GM12878 (cell line): ENCODE measurements at regions not wholly inside any gene's neighbourhood (a gene's known extent, or its start where the extent isn't known, plus 50 kb on each side); places are given as distances from the start of the nearest gene placed in this dataset.

Source experiments
- ATAC-seq: fragments of 200-7000 bp; cut with Tn5 transposase; 3 replicates; pipeline ENCODE4 v1.9.1; 2020; ENCODE audit warnings: mild to moderate bottlenecking, moderate library complexity
- BruUV-seq: library from RNA; stranded (reverse); fragments of 400-500 nt; replicated peaks from 2 replicates; lab custom pipeline; 2021; lab: Mats Ljungman, UMichigan
- CTCF ChIA-PET: fragments of 300-600 bp; sonication (Branson Sonifier 250); formaldehyde crosslinking; extraction: SDS; loops from one replicate; lab custom pipeline; 2021; ENCODE audit warnings: inconsistent platforms; lab: Yijun Ruan, JAX
- POLR2A ChIA-PET: fragments of 350-600 bp; formaldehyde crosslinking; extraction: SDS; loops from one replicate; lab custom pipeline; 2021; ENCODE audit warnings: inconsistent platforms; lab: Charles Lee
- RAD21 ChIA-PET: fragments of 300-600 bp; sonication (Branson Sonifier 250); formaldehyde crosslinking; loops from one replicate; lab custom pipeline; 2023; ENCODE audit warnings: antibody characterized with exemption; ENCODE audit not compliant: unreplicated experiment; lab: Charles Lee
- SMC1A ChIA-PET: fragments of 300-600 bp; sonication (Branson Sonifier 250); formaldehyde crosslinking; loops from one replicate; lab custom pipeline; 2023; ENCODE audit not compliant: unreplicated experiment, uncharacterized antibody; lab: Charles Lee
- DNase-seq: peaks from one replicate; pipeline ENCODE4 v3.0.0-alpha.2; 2011; ENCODE audit warnings: low read depth, low spot score
- FAIRE-seq: peaks from 3 replicates; lab custom pipeline; 2011; peaks lifted over from hg19 to GRCh38; lab: Jason Lieb, UNC
- H2AFZ ChIP-seq: 2 replicates; pipeline ENCODE4 v1.6.0; 2011; ENCODE audit warnings: low read depth, low read length, control low read depth; ENCODE audit not compliant: control insufficient read depth
- H3K27ac ChIP-seq: 2 replicates; pipeline ENCODE4 v1.5.1; 2011; ENCODE audit warnings: control low read depth; ENCODE audit not compliant: control insufficient read depth, insufficient read depth
- H3K27me3 ChIP-seq, 2 experiments: replicated peaks in 1 of 2; 2 replicates each; pipeline versions ENCODE4 v1.6.0 to v1.6.1; 2011; ENCODE audit warnings: low read length in 1 of 2; ENCODE audit not compliant: control insufficient read depth in 2 of 2, insufficient read depth in 2 of 2
- H3K36me3 ChIP-seq, 2 experiments: 2 replicates each; pipeline ENCODE4 v1.5.1; 2011; ENCODE audit warnings: low read length in 1 of 2; ENCODE audit not compliant: control insufficient read depth in 2 of 2, insufficient read depth in 2 of 2
- H3K4me1 ChIP-seq: 2 replicates; pipeline ENCODE4 v1.6.1; 2011; ENCODE audit warnings: mild to moderate bottlenecking, low read length, moderate library complexity, mixed read lengths; ENCODE audit not compliant: control insufficient read depth, insufficient read depth
- H3K4me2 ChIP-seq: 2 replicates; pipeline ENCODE4 v1.6.0; 2011; ENCODE audit warnings: control low read depth; ENCODE audit not compliant: control insufficient read depth, insufficient read depth
- H3K4me3 ChIP-seq: fragments of 200-600 bp; sonication (generic); 2 replicates; pipeline ENCODE4 v1.5.1; 2016
- H3K79me2 ChIP-seq: 2 replicates; pipeline ENCODE4 v1.6.0; 2011; ENCODE audit warnings: low read length; ENCODE audit not compliant: control insufficient read depth, insufficient read depth
- H3K9ac ChIP-seq: 2 replicates; pipeline ENCODE4 v1.8.0; 2011; ENCODE audit warnings: low read length, control low read depth, mixed read lengths; ENCODE audit not compliant: control insufficient read depth, insufficient read depth
- H3K9me3 ChIP-seq: replicated peaks from 3 replicates; pipeline ENCODE4 v1.5.1; 2011; ENCODE audit warnings: mild to moderate bottlenecking, low read length; ENCODE audit not compliant: control insufficient read depth, insufficient read depth
- H4K20me1 ChIP-seq: 2 replicates; pipeline ENCODE4 v1.6.0; 2011; ENCODE audit not compliant: control insufficient read depth, insufficient read depth
- BRCA1 ChIP-seq: IDR thresholded peaks from 2 replicates; pipeline ENCODE4 v1.6.1; 2011; ENCODE audit warnings: low read depth, low read length, improper control_type of control experiment
- CBFB ChIP-seq: IDR thresholded peaks from 2 replicates; pipeline ENCODE4 v1.6.1; 2016; ENCODE audit warnings: antibody characterized with exemption, low read depth
- CHD1 ChIP-seq: IDR thresholded peaks from 2 replicates; pipeline ENCODE4 v1.6.1; 2012; ENCODE audit warnings: low read depth, low read length, improper control_type of control experiment
- CHD2 ChIP-seq: IDR thresholded peaks from 2 replicates; pipeline ENCODE4 v1.6.1; 2011; ENCODE audit warnings: low read depth, low read length, improper control_type of control experiment, borderline replicate concordance
- EP300 ChIP-seq, 2 experiments: fragments of 150-350 bp in 1 of 2; IDR thresholded peaks; 2 replicates each; pipeline ENCODE4 v1.6.1; 2011 to 2012; ENCODE audit warnings: low read depth in 2 of 2, low read length in 2 of 2, borderline replicate concordance in 1 of 2, improper control_type of control experiment in 1 of 2, inconsistent platforms in 1 of 2; ENCODE audit not compliant: control insufficient read depth in 1 of 2
- HDAC6 ChIP-seq: fragments of 200-600 bp; sonication (generic); IDR thresholded peaks from one replicate; pipeline ENCODE4 v1.8.0; 2017; ENCODE audit warnings: antibody characterized with exemption; ENCODE audit not compliant: unreplicated experiment
- HSF1 ChIP-seq: fragments of 150-350 bp; IDR thresholded peaks from 2 replicates; pipeline ENCODE4 v1.6.1; 2014; ENCODE audit warnings: mild to moderate bottlenecking, low read depth, low read length
- JUND ChIP-seq: IDR thresholded peaks from 2 replicates; pipeline ENCODE4 v1.6.1; 2012; ENCODE audit warnings: low read depth, mild to moderate bottlenecking, low read length, improper control_type of control experiment, moderate library complexity
- KLF5 ChIP-seq: fragments of 450-650 bp; IDR thresholded peaks from 2 replicates; pipeline ENCODE4 v1.6.1; 2014; ENCODE audit warnings: mild to moderate bottlenecking; ENCODE audit not compliant: partially characterized antibody
- PKNOX1 ChIP-seq: fragments of 450-650 bp; IDR thresholded peaks from 2 replicates; pipeline ENCODE4 v1.6.1; 2016; ENCODE audit warnings: mild to moderate bottlenecking
- POLR2A ChIP-seq: IDR thresholded peaks from 2 replicates; pipeline ENCODE4 v1.6.1; 2011; ENCODE audit warnings: low read depth, mild to moderate bottlenecking, low read length
- POU2F2 ChIP-seq: IDR thresholded peaks from 3 replicates; pipeline ENCODE4 v1.6.1; 2011; ENCODE audit warnings: low read depth, mild to moderate bottlenecking, low read length, borderline replicate concordance
- SREBF2 ChIP-seq: IDR thresholded peaks from 2 replicates; pipeline ENCODE4 v1.6.1; 2012; ENCODE audit warnings: mild to moderate bottlenecking, low read length
- YY1 ChIP-seq: IDR thresholded peaks from 2 replicates; pipeline ENCODE4 v1.6.1; 2011; ENCODE audit warnings: low read depth, mild to moderate bottlenecking, low read length
- ZNF274 ChIP-seq: IDR thresholded peaks from one replicate; pipeline ENCODE4 v1.8.0; 2011; ENCODE audit not compliant: insufficient read length, insufficient read depth
- WGBS: methylation state at CpG from one replicate; pipeline ENCODE4 v1.1.6; 2016; ENCODE audit warnings: low lambda C conversion rate; ENCODE audit not compliant: insufficient replicate concordance, insufficient coverage; ENCODE audit errors: missing lambda C conversion rate; 5-methylcytosine and 5-hydroxymethylcytosine counted together
- in situ Hi-C: fragments of 300-500 bp; cut with MboI; formaldehyde crosslinking; loops from 9 replicates; pipeline ENCODE4 v1.14.3; 2018; ENCODE audit warnings: mixed read lengths
- intact Hi-C: fragments of 100-400 bp; cut with micrococcal nuclease; formaldehyde crosslinking; loops from one replicate; pipeline ENCODE4 v1.14.2; 2022; ENCODE audit not compliant: unreplicated experiment

- Histone ChIP-seq H3K9me3 (no peaks in the 10 kb centered on the region), H3K4me3 (no peak overlapping the region), H3K36me3 (no peaks in the 10 kb centered on the region), H3K9ac (no peak overlapping the region), H3K4me2 (no peak overlapping the region), H3K79me2 (no peaks in the 10 kb centered on the region), H3K27me3 (no peaks in the 10 kb centered on the region), H2AFZ (no peak overlapping the region), H3K27ac (no peak overlapping the region), H3K4me1 (no peaks in the 10 kb centered on the region), H4K20me1 (no peaks in the 10 kb centered on the region)
- ChIA-PET RAD21 (no interaction called here), POLR2A (no interaction called here), CTCF (interaction anchor here (1.3 kb wide), 1 partner anchor 49 kb away, joined by 3 read pairs; no protein-coding TSS in a partner anchor), SMC1A (interaction anchor here (1.1 kb wide), 1 partner anchor 333 kb away, joined by 3 read pairs; no protein-coding TSS in a partner anchor)
- TF ChIP-seq CHD1 (no peak), KLF5 (no peak)
- in situ Hi-C loops (no loop called here), intact Hi-C loops (no loop called here)
- FAIRE-seq (no peak), ATAC-seq (no peak), DNase-seq (no peak)
- WGBS = 0% methylated on average over 1 of the region's 1 CpG
- BruUV-seq = no TSS peak
These were observed 157.1 kb upstream of the ARHGAP5 start for GRCh38 chr14:31920001-31920400.

GRCh38 chr14:31920989-31921650 lies 156.0 kb upstream of the ARHGAP5 start:
- intact Hi-C loops (no loop called here), in situ Hi-C loops (no loop called here)
- no peak overlapping the region for H3K9ac ChIP-seq
- no TSS peak for BruUV-seq
- TF ChIP-seq POLR2A = no peak
- TF ChIP-seq EP300 (IDR thresholded peaks at IDR 0.05; ENCODE audit: borderline replicate concordance in 1 of 2, control insufficient read depth in 1 of 2, low read depth in 2 of 2, low read length in 2 of 2) = no peak
- TF ChIP-seq KLF5 = no peak
- TF ChIP-seq HDAC6 = no peak
- TF ChIP-seq ZNF274 = no peak
- no peak for TF ChIP-seq SREBF2
- no peak for TF ChIP-seq POU2F2
- TF ChIP-seq PKNOX1 = no peak
- no peak for TF ChIP-seq CBFB
- no peak for TF ChIP-seq BRCA1
- TF ChIP-seq CHD2 = no peak
- TF ChIP-seq YY1 = no peak
- TF ChIP-seq JUND = no peak
- no peak for TF ChIP-seq HSF1
- FAIRE-seq = no peak
- ChIA-PET POLR2A (no interaction called here), CTCF (interaction anchor here (1.3 to 11.7 kb wide), 2 partner anchors 48 to 331 kb away, joined by 3 to 175 read pairs; no protein-coding TSS in a partner anchor), RAD21 (no interaction called here), SMC1A (interaction anchor here (0.9 to 1.1 kb wide), 2 partner anchors 334 to 411 kb away, joined by 3 to 4 read pairs; no protein-coding TSS in a partner anchor)
- no peaks in the 10 kb centered on the region for H3K9me3 ChIP-seq
- no peak for ATAC-seq
- no peaks in the 10 kb centered on the region for H3K79me2 ChIP-seq
- no peak overlapping the region for H2AFZ ChIP-seq
- H3K36me3 ChIP-seq = no peaks in the 10 kb centered on the region
- no peaks in the 10 kb centered on the region for H3K27me3 ChIP-seq
- no peak overlapping the region for H3K27ac ChIP-seq
- no peaks in the 10 kb centered on the region for H3K4me1 ChIP-seq
- no peak overlapping the region for H3K4me2 ChIP-seq
- no peak overlapping the region for H3K4me3 ChIP-seq
- DNase-seq = no peak
- H4K20me1 ChIP-seq = no peaks in the 10 kb centered on the region
- 81% methylated on average over 5 of the region's 5 CpGs for WGBS
